ENCODE measurements at regions not wholly inside any gene's neighbourhood (a gene's known extent, or its start where the extent isn't known, plus 50 kb on each side); places are given as distances from the start of the nearest gene placed in this dataset.

DNA sequence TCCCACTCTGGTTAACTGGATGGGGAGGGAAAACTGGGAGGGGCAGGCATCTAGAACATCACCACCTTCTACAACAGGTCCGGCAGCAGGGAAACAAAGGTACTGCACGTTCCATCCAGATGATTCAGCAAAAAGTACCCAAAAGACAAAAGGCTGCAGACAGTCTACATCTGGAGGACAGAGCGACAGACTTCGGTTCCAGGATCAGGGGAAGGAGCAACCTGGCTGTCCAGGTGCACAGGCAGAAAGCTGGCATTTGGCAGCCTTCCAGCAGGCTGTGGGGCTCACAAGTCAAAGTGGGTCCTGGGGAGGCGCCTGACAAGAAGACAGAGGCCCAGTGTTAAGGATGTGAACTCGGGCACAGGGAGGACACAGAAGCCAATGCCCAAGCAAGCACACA, 202.9 kb downstream of the SUCLA2 start:
- Histone ChIP-seq H3K27ac (ENCODE audit: low read length) (no peak overlapping the region), H3K27me3 (ENCODE audit: control insufficient read depth, insufficient read depth, low read length) (no peaks in the 10 kb centered on the region), H3K4me3 (ENCODE audit: low read length) (no peak overlapping the region), H3K9me3 (ENCODE audit: control insufficient read depth, insufficient read depth, low read length) (no peaks in the 10 kb centered on the region), H3K4me1 (ENCODE audit: control insufficient read depth, insufficient read depth, low read length) (no peaks in the 10 kb centered on the region), H3K36me3 (ENCODE audit: control insufficient read depth, insufficient read depth, low read length) (no peaks in the 10 kb centered on the region)
- no peak for DNase-seq (ENCODE audit: low read depth, low spot score)
- WGBS (ENCODE audit: insufficient coverage, insufficient read length): no CpG with 5 or more reads among the region's 6 CpGs

DNA sequence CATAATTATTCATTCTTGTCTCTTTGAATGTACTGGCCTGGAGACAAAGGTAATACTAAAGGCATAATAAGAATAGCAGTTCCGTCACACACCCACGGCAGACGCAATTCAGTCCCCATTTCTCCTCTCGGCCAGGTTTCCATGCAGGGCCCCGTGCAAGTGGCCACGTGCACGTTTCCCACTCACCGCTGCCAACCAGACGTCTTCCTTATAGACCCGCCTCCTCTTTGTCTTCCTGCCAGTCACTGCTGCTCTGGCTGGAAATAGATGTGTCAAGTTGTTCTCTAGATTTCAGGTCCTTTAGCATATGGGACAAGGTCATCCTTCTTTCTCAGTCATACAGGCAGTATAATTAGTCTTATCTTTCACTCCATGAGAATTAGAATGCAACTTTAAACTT, 204.3 kb downstream of the SUCLA2 start:
- no peaks in the 10 kb centered on the region for H3K27me3 ChIP-seq (ENCODE audit: control insufficient read depth, insufficient read depth, low read length)
- no peak for DNase-seq (ENCODE audit: low read depth, low spot score)
- no peak overlapping the region for H3K27ac ChIP-seq (ENCODE audit: low read length)
- no peaks in the 10 kb centered on the region for H3K4me1 ChIP-seq (ENCODE audit: control insufficient read depth, insufficient read depth, low read length)
- H3K9me3 ChIP-seq (ENCODE audit: control insufficient read depth, insufficient read depth, low read length): no peaks in the 10 kb centered on the region
- H3K4me3 ChIP-seq (ENCODE audit: low read length): no peak overlapping the region
- no CpG with 5 or more reads among the region's 10 CpGs for WGBS (ENCODE audit: insufficient coverage, insufficient read length)
- no peaks in the 10 kb centered on the region for H3K36me3 ChIP-seq (ENCODE audit: control insufficient read depth, insufficient read depth, low read length)

DNA sequence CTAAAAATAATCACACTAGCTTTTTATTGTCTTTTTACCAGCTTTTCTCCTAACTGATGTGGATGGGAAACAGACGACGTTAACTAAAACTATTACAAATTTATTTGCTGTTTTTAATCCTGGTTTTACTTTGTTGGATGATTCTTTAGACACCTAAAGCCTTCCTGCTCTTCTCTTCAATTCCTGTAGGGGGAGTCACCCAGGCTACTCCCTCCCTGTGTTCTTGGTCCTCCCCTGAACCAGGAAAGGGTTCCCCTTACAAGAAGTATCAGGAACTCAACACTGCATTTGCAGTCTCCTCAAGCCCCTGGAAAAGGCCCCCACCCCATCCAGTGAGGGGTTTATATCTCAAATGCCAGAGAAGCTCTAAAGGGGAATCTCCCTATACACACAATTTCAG, 206.1 kb downstream of the SUCLA2 start:
- no peak for DNase-seq (ENCODE audit: low read depth, low spot score)
- Histone ChIP-seq H3K4me1 (ENCODE audit: control insufficient read depth, insufficient read depth, low read length) (no peaks in the 10 kb centered on the region), H3K36me3 (ENCODE audit: control insufficient read depth, insufficient read depth, low read length) (no peaks in the 10 kb centered on the region), H3K9me3 (ENCODE audit: control insufficient read depth, insufficient read depth, low read length) (peaks cover 1% of the 10 kb centered on the region), H3K27ac (ENCODE audit: low read length) (no peak overlapping the region), H3K4me3 (ENCODE audit: low read length) (no peak overlapping the region), H3K27me3 (ENCODE audit: control insufficient read depth, insufficient read depth, low read length) (no peaks in the 10 kb centered on the region)
- WGBS (ENCODE audit: insufficient coverage, insufficient read length): no CpG with 5 or more reads among the region's 2 CpGs

DNA sequence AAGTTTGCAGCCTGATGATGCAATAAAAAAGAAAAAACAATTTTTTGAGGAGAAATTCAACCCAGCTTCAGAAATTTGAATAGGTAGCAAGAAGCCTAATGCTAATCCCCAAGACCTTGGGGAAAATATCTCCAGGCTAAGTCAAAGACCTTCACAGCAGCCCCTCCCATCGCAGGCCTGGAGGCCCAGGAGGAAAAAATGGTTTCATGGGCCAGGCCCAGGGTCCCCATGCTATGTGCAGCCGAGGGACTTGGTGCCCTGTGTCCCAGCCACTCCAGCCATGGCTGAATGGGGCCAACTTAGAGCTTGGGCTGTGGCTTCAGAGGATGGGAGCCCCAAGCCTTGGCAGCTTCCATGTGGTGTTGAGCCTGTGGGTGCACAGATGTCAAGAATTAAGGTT, 210.3 kb downstream of the SUCLA2 start:
- no peaks in the 10 kb centered on the region for H3K4me1 ChIP-seq (ENCODE audit: control insufficient read depth, insufficient read depth, low read length)
- DNase-seq (ENCODE audit: low read depth, low spot score): no peak
- no peak overlapping the region for H3K4me3 ChIP-seq (ENCODE audit: low read length)
- H3K27ac ChIP-seq (ENCODE audit: low read length): no peak overlapping the region
- H3K27me3 ChIP-seq (ENCODE audit: control insufficient read depth, insufficient read depth, low read length): no peaks in the 10 kb centered on the region
- WGBS (ENCODE audit: insufficient coverage, insufficient read length): no CpG with 5 or more reads among the region's 2 CpGs
- H3K36me3 ChIP-seq (ENCODE audit: control insufficient read depth, insufficient read depth, low read length): no peaks in the 10 kb centered on the region
- peaks cover 1% of the 10 kb centered on the region for H3K9me3 ChIP-seq (ENCODE audit: control insufficient read depth, insufficient read depth, low read length)

DNA sequence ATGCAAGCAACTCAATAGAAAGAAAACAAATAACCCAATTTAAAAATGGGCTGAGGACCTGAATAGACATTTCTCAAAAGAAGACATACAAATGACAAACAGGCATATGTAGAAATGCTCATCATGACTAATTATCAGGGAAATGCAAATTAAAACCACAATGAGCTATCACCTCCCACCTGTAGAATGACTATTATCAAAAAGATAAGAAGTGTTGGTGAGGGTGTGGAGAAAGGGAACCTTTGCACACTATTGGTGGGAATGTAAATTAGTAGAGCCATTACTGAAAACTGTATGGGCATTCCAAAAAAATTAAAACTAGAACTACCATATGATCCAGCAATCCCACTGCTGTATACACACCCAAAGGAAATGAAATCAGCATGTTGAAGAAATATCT, 212.2 kb downstream of the SUCLA2 start:
- Histone ChIP-seq H3K9me3 (ENCODE audit: control insufficient read depth, insufficient read depth, low read length) (peaks cover 1% of the 10 kb centered on the region), H3K4me3 (ENCODE audit: low read length) (no peak overlapping the region), H3K27ac (ENCODE audit: low read length) (no peak overlapping the region), H3K27me3 (ENCODE audit: control insufficient read depth, insufficient read depth, low read length) (no peaks in the 10 kb centered on the region), H3K4me1 (ENCODE audit: control insufficient read depth, insufficient read depth, low read length) (no peaks in the 10 kb centered on the region), H3K36me3 (ENCODE audit: control insufficient read depth, insufficient read depth, low read length) (no peaks in the 10 kb centered on the region)
- DNase-seq (ENCODE audit: low read depth, low spot score): no peak

DNA sequence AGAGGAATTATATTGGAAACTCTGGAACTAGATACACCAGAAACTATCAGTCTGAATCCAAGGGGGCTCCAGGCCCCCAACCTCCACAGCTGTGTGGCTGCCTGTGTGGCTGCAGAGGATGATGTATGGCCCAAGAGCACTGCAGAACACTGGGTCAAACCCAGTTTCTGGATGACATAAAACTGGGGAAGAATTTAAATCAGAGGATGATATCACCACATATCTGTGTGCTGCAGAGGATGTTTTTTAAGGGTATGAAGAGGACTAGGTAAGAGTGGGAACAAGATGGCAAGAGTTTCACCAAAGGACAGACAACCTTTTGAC, 226.4 kb downstream of the SUCLA2 start:
- no peak overlapping the region for H3K4me3 ChIP-seq (ENCODE audit: low read length)
- no peak overlapping the region for H3K27ac ChIP-seq (ENCODE audit: low read length)
- H3K4me1 ChIP-seq (ENCODE audit: control insufficient read depth, insufficient read depth, low read length): no peaks in the 10 kb centered on the region
- no peaks in the 10 kb centered on the region for H3K9me3 ChIP-seq (ENCODE audit: control insufficient read depth, insufficient read depth, low read length)
- no peaks in the 10 kb centered on the region for H3K36me3 ChIP-seq (ENCODE audit: control insufficient read depth, insufficient read depth, low read length)
- no peak for DNase-seq (ENCODE audit: low read depth, low spot score)
- no peaks in the 10 kb centered on the region for H3K27me3 ChIP-seq (ENCODE audit: control insufficient read depth, insufficient read depth, low read length)

DNA sequence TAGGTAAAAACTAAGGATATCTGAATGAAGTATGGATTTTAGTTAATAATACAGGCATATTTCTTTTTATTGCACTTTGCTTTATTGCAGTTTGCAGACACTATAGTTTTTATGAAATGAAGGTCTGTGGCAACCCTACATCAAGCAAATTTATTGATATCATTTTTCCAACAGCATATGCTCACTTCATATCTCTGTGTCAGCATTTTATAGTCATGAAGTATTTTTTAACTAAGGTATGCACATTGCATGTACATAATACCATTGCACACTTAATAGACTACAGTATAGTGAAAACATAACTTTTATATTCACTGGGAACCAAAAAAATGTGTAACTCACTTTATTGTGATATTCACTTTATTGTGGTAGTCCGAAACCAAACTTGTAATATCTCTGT, 236.3 kb downstream of the SUCLA2 start:
- Histone ChIP-seq H3K4me1 (ENCODE audit: control insufficient read depth, insufficient read depth, low read length) (no peaks in the 10 kb centered on the region), H3K36me3 (ENCODE audit: control insufficient read depth, insufficient read depth, low read length) (no peaks in the 10 kb centered on the region), H3K4me3 (ENCODE audit: low read length) (no peak overlapping the region), H3K27me3 (ENCODE audit: control insufficient read depth, insufficient read depth, low read length) (no peaks in the 10 kb centered on the region), H3K27ac (ENCODE audit: low read length) (no peak overlapping the region), H3K9me3 (ENCODE audit: control insufficient read depth, insufficient read depth, low read length) (no peaks in the 10 kb centered on the region)
- WGBS (ENCODE audit: insufficient coverage, insufficient read length): no CpG with 5 or more reads among the region's 1 CpG
- no peak for DNase-seq (ENCODE audit: low read depth, low spot score)

DNA sequence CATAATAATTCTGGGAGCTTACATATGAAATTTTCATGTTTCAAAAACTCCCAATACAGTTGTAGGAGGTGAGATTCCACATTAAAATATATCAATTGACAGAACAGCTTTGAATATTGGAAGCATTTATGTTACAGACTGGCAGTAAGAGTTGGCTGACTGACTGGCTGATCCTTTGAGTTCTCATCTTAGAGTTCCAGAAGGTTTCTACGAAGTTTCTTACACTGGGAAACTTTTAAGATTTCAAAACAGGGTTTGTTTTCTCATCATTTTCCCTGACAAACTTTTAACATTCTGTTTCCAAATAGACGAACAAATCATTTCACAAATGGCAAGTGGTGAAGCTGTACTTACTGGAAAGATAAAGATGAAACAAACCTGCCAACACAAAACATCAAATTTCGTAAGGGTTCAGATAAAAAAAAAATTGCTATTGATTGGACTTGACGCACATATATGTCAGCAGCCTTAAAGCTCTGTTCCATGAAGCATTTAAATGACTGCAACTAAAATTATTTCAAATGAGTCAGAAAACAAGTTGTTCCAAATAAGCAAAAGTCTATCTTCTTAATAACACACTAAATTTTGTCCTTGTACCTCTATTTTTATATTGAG, 243.5 kb downstream of the SUCLA2 start:
- Histone ChIP-seq H3K27ac (ENCODE audit: low read length) (no peak overlapping the region), H3K9me3 (ENCODE audit: control insufficient read depth, insufficient read depth, low read length) (no peaks in the 10 kb centered on the region), H3K36me3 (ENCODE audit: control insufficient read depth, insufficient read depth, low read length) (no peaks in the 10 kb centered on the region), H3K27me3 (ENCODE audit: control insufficient read depth, insufficient read depth, low read length) (no peaks in the 10 kb centered on the region), H3K4me1 (ENCODE audit: control insufficient read depth, insufficient read depth, low read length) (no peaks in the 10 kb centered on the region), H3K4me3 (ENCODE audit: low read length) (no peak overlapping the region)
- no CpG with 5 or more reads among the region's 4 CpGs for WGBS (ENCODE audit: insufficient coverage, insufficient read length)
- DNase-seq (ENCODE audit: low read depth, low spot score): no peak

DNA sequence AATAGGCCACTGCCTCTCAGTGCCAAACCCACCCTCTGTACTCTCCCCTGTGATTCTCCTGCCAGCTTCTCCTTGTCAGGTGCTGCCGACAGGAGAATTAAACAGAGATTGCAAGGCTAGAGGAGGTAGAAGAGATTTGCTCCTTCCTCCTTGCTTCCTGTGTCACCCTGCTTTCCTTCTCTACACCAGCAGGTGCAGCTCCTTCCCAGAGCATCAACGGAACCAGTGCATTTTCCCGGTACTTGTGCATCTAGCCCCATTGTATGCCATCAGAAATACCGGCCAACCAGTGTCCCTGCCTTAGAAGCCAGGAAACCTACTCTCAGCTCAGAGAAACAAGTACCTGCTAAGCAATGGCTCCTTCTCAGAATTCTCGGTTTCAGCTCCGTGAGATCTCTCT, 253.2 kb downstream of the SUCLA2 start:
- no peaks in the 10 kb centered on the region for H3K9me3 ChIP-seq (ENCODE audit: control insufficient read depth, insufficient read depth, low read length)
- H3K4me1 ChIP-seq (ENCODE audit: control insufficient read depth, insufficient read depth, low read length): no peaks in the 10 kb centered on the region
- H3K4me3 ChIP-seq (ENCODE audit: low read length): no peak overlapping the region
- DNase-seq (ENCODE audit: low read depth, low spot score): no peak
- H3K27me3 ChIP-seq (ENCODE audit: control insufficient read depth, insufficient read depth, low read length): no peaks in the 10 kb centered on the region
- no peak overlapping the region for H3K27ac ChIP-seq (ENCODE audit: low read length)
- H3K36me3 ChIP-seq (ENCODE audit: control insufficient read depth, insufficient read depth, low read length): no peaks in the 10 kb centered on the region
- WGBS (ENCODE audit: insufficient coverage, insufficient read length): no CpG with 5 or more reads among the region's 6 CpGs

DNA sequence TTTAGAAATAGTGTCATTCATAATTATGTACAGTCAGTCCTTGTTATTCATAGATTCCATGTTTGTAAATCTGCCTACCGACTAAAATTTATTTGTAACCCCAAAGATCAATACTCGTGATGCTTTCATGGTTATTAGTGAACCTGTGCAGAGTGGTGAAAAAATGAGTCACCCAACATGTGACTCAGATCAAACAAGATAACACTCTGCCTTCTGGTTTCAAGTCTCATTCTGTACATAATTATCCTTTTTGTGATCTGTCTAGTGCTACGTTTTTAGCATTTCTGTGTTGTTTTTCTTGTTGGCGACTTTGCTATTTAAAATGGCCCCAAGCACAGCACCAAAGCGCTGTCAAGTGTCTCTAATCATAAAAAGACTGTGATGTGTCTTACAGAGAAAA, 274.7 kb downstream of the SUCLA2 start:
- no CpG with 5 or more reads among the region's 5 CpGs for WGBS (ENCODE audit: insufficient coverage, insufficient read length)

DNA sequence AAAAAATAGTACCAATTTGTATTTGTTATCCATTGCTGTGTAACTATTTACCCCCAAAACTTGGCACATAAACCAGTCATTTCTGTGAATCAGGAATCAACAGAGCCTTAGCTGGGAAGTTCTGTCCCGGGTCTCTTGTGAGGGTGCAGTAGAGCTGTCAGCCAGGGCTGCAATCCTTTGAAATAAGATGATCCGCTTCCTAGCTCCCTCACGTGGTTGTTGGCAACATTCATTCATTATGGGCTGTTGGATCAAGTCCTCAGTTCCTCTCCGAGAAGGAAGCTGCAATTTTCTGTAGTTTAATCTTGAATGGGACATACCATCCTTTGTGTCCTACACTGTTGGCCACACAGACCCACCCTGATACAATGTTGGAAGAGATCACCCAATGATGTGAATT, 277.2 kb downstream of the SUCLA2 start:
- Histone ChIP-seq H3K27ac (ENCODE audit: low read length) (no peak overlapping the region), H3K36me3 (ENCODE audit: control insufficient read depth, insufficient read depth, low read length) (no peaks in the 10 kb centered on the region), H3K4me1 (ENCODE audit: control insufficient read depth, insufficient read depth, low read length) (no peaks in the 10 kb centered on the region), H3K27me3 (ENCODE audit: control insufficient read depth, insufficient read depth, low read length) (no peaks in the 10 kb centered on the region), H3K9me3 (ENCODE audit: control insufficient read depth, insufficient read depth, low read length) (no peaks in the 10 kb centered on the region), H3K4me3 (ENCODE audit: low read length) (no peak overlapping the region)
- no CpG with 5 or more reads among the region's 4 CpGs for WGBS (ENCODE audit: insufficient coverage, insufficient read length)
- DNase-seq (ENCODE audit: low read depth, low spot score): no peak

More for the DNA sequence above, 274.7 kb downstream of the SUCLA2 start:
- H3K27ac ChIP-seq (ENCODE audit: low read length): no peak overlapping the region
- H3K4me1 ChIP-seq (ENCODE audit: control insufficient read depth, insufficient read depth, low read length): no peaks in the 10 kb centered on the region
- H3K9me3 ChIP-seq (ENCODE audit: control insufficient read depth, insufficient read depth, low read length): no peaks in the 10 kb centered on the region
- no peak overlapping the region for H3K4me3 ChIP-seq (ENCODE audit: low read length)
- DNase-seq (ENCODE audit: low read depth, low spot score): no peak
- no peaks in the 10 kb centered on the region for H3K27me3 ChIP-seq (ENCODE audit: control insufficient read depth, insufficient read depth, low read length)
- no peaks in the 10 kb centered on the region for H3K36me3 ChIP-seq (ENCODE audit: control insufficient read depth, insufficient read depth, low read length)

Data from iPS DF 6.9 (cell line).